Nephron (organoid): ENCODE measurements at regions not wholly inside any gene's neighbourhood (a gene's known extent, or its start where the extent isn't known, plus 50 kb on each side); places are given as distances from the start of the nearest gene placed in this dataset.
"Not testable (repeated sequence)": the region's sequence is repeated elsewhere in the genome, so short reads cannot be mapped to it uniquely, and the experiment has no call there.

Experiments
- H3K27ac Mint-ChIP-seq, 3 experiments: 2 replicates each; pipeline ENCODE4 v1.8.0; 2020; ENCODE audit warnings: mixed read lengths in 3 of 3, mild to moderate bottlenecking in 2 of 3, moderate library complexity in 1 of 3
- H3K27me3 Mint-ChIP-seq: 2 replicates; pipeline ENCODE4 v1.8.0; 2021; ENCODE audit warnings: low read depth, mild to moderate bottlenecking, moderate library complexity, mixed read lengths
- H3K36me3 Mint-ChIP-seq: 2 replicates; pipeline ENCODE4 v1.8.0; 2020; ENCODE audit warnings: low read depth, mixed read lengths
- H3K4me1 Mint-ChIP-seq: 2 replicates; pipeline ENCODE4 v1.8.0; 2020; ENCODE audit warnings: mixed read lengths
- H3K4me3 Mint-ChIP-seq, 3 experiments: 2 replicates each; pipeline ENCODE4 v1.8.0; 2020; ENCODE audit warnings: mild to moderate bottlenecking in 3 of 3, mixed read lengths in 3 of 3, moderate library complexity in 2 of 3
- H3K9me3 Mint-ChIP-seq: 2 replicates; pipeline ENCODE4 v1.8.0; 2020; ENCODE audit warnings: mixed read lengths
- TF ChIP-seq, protein P1 (sequence below), 3 experiments: fragments of 200-600 bp; sonication (generic); IDR thresholded peaks; one replicate each; pipeline ENCODE4 v1.5.0; 2021; ENCODE audit warnings: antibody characterized with exemption in 3 of 3; ENCODE audit not compliant: unreplicated experiment in 3 of 3

DNA sequence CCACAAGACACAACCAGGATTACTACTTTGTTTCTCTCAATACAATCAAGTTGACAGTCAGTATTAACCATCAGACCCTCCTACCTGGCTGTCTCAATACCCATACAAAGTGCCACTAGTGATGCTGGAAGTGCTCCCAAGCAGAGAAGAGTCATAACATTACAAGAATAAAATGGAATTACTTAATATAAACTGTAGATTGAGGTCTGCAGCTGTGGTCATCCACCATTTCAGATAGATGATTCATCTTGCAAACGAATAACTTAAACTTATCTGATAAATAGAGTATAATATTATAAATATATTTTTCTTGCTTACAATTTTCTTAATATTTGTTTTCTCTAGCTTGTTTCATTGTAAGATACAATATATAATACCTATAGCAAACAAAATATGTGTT is 1034.2 kb upstream of the PCDH10 start:
- TF ChIP-seq, protein P1, sequence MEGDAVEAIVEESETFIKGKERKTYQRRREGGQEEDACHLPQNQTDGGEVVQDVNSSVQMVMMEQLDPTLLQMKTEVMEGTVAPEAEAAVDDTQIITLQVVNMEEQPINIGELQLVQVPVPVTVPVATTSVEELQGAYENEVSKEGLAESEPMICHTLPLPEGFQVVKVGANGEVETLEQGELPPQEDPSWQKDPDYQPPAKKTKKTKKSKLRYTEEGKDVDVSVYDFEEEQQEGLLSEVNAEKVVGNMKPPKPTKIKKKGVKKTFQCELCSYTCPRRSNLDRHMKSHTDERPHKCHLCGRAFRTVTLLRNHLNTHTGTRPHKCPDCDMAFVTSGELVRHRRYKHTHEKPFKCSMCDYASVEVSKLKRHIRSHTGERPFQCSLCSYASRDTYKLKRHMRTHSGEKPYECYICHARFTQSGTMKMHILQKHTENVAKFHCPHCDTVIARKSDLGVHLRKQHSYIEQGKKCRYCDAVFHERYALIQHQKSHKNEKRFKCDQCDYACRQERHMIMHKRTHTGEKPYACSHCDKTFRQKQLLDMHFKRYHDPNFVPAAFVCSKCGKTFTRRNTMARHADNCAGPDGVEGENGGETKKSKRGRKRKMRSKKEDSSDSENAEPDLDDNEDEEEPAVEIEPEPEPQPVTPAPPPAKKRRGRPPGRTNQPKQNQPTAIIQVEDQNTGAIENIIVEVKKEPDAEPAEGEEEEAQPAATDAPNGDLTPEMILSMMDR (IDR thresholded peaks at IDR 0.05; ENCODE audit: unreplicated experiment in 3 of 3): no peak
- Mint-ChIP-seq H3K27ac (no peak overlapping the region), H3K27me3 (no peaks in the 10 kb centered on the region), H3K4me3 (no peak overlapping the region), H3K4me1 (no peaks in the 10 kb centered on the region), H3K36me3 (no peaks in the 10 kb centered on the region), H3K9me3 (no peaks in the 10 kb centered on the region)

DNA sequence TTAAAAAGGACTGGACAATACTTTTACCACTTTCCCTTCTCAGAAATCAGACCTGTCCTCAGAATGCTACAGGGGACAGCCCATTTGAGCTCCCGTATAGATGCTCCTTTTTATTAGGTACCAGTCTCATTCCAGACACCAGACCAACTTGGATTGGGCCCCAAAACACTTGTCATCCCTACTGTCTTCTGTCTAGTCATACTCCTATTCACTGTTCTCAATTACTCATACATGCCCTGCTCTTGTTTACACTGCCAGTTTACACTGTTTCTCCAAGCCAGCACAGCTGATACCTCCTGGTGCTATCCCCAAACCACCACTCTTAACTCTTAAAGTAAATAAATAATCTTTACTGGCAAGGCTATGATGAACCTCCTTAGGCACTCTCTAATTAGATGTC is 1026.4 kb upstream of the PCDH10 start:
- H3K27ac Mint-ChIP-seq, H3K27me3 Mint-ChIP-seq, H3K36me3 Mint-ChIP-seq, H3K9me3 Mint-ChIP-seq, H3K4me1 Mint-ChIP-seq, H3K4me3 Mint-ChIP-seq: not testable (repeated sequence)

DNA sequence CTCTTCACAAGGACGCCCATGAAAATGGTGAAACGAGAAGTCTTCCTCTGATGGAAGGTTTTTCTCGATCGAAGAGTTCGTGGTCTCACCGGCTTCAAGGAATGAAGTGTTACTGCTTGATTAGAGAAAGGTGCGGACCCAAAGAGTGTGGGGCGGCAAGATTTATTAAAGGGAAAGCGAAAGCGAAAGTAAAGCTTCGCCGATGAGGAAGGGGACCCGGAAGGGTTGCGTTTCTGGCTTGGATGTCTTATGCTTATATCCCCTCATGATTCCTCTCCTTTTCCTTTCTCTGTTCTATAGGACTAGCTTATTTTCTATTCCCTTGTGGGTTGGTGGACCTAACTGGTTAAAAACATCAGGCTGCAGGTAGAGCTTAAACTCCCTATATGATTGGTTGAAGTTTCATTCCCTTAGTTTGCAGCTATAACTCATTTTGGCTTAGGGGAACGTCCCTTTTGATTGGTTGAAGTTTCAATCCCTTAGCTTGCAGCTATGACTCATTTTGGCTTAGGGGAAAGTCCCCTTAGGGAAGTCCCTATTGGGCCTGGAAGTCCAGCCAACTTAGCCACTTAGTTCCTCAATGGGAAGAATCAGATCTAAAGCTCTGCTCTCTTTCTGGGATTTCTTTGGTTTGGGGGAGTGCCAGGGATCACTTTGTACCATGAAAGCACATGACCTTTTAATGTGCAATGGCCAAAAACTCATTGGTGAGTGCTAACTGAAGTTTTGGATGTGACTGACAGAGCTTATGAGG is 1025.0 kb upstream of the PCDH10 start:
- H3K4me3 Mint-ChIP-seq: no peak overlapping the region
- H3K27ac Mint-ChIP-seq: no peak overlapping the region
- TF ChIP-seq, protein P1 (IDR thresholded peaks at IDR 0.05; ENCODE audit: unreplicated experiment in 3 of 3): no peak
- no peaks in the 10 kb centered on the region for H3K4me1 Mint-ChIP-seq
- no peaks in the 10 kb centered on the region for H3K9me3 Mint-ChIP-seq
- no peaks in the 10 kb centered on the region for H3K27me3 Mint-ChIP-seq
- H3K36me3 Mint-ChIP-seq: no peaks in the 10 kb centered on the region

DNA sequence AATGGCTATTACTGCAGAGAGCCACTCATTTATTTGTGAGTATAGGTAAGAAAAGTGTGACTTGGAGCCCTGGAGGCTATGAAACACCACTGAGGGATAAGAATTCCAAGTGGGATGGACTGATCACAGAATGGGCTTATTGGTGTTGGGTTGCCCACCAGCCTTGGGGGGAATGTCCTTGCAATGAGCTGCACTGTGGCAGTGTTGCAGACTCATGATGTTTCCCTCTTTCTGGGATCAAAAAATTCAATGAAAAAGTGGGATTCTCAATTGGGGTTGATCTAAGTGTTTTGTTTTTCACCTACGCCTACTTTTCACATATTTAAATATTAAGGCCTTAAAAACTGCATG is 1024.5 kb upstream of the PCDH10 start:
- H3K4me3 Mint-ChIP-seq: no peak overlapping the region
- no peaks in the 10 kb centered on the region for H3K9me3 Mint-ChIP-seq
- H3K27ac Mint-ChIP-seq: no peak overlapping the region
- TF ChIP-seq, protein P1 (IDR thresholded peaks at IDR 0.05; ENCODE audit: unreplicated experiment in 3 of 3): no peak
- H3K27me3 Mint-ChIP-seq: no peaks in the 10 kb centered on the region
- no peaks in the 10 kb centered on the region for H3K36me3 Mint-ChIP-seq
- no peaks in the 10 kb centered on the region for H3K4me1 Mint-ChIP-seq

DNA sequence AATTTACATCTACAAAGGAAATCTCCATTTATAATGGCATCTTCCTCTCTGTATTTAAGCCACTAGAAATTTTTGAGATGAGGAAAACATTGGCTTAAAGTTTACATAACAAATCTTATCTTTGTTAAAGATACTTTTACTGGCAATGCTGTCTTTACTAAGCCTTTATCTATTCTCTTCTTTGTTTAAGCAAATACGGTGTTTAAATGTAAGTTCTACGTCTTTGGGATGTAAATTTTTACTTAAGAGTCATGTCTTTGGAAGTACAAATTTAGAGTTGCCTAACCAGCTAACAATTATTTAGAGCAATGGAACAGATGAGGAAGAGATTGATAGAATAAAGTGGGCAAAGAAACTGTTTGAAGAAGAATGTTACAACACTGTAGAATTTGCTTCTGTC is 1024.0 kb upstream of the PCDH10 start:
- no peaks in the 10 kb centered on the region for H3K27me3 Mint-ChIP-seq

DNA sequence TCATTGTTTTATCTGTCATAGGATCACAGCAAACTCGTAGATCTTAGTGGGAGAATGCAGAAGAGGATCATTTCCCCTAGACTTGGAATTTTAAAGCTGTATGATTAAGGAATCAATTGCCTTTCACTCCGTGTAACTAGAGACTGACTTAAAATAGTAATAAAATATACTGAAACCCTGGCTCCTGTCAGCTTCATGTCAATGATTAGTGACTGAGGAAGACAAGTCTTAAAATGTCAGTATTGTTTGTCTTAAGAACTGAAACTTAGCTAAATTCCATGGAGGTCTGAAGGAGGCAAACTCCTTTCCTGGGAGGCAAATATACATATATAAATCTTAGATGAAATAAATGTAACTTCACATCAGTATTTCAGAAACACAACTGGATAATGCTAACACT is 1016.7 kb upstream of the PCDH10 start:
- Mint-ChIP-seq H3K27ac (no peak overlapping the region), H3K9me3 (peaks cover 6% of the 10 kb centered on the region), H3K4me3 (no peak overlapping the region), H3K27me3 (no peaks in the 10 kb centered on the region), H3K36me3 (no peaks in the 10 kb centered on the region), H3K4me1 (no peaks in the 10 kb centered on the region)
- TF ChIP-seq, protein P1 (IDR thresholded peaks at IDR 0.05; ENCODE audit: unreplicated experiment in 3 of 3): no peak

More for the DNA sequence above, 1024.0 kb upstream of the PCDH10 start:
- Mint-ChIP-seq H3K9me3 (no peaks in the 10 kb centered on the region), H3K4me3 (no peak overlapping the region), H3K27ac (no peak overlapping the region), H3K36me3 (no peaks in the 10 kb centered on the region), H3K4me1 (no peaks in the 10 kb centered on the region)
- TF ChIP-seq, protein P1 (IDR thresholded peaks at IDR 0.05; ENCODE audit: unreplicated experiment in 3 of 3): no peak
